ENCODE measurements at regions not wholly inside any gene's neighbourhood (a gene's known extent, or its start where the extent isn't known, plus 50 kb on each side); places are given as distances from the start of the nearest gene placed in this dataset.

DNA sequence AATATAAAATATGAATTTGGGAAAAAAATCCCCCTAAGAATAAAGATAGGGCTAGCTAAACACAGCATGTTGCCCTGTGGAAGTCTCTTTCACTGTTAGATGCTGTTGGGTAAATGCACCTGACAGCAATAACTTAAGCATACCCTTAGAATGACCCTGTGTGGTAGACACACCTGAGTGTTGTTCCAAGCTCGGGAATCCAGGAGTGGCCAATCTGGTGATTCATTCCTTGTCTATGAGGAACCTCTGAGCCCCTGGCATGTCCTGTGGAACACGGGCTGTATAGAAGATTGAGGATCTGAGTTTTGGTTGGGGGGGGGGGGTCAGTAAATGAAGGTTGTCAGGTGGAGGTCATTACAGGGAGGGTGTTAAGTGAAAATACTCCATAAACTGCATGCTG lies 730.0 kb upstream of the IGFBP3 start:
- H3K27ac ChIP-seq = no peak overlapping the region

DNA sequence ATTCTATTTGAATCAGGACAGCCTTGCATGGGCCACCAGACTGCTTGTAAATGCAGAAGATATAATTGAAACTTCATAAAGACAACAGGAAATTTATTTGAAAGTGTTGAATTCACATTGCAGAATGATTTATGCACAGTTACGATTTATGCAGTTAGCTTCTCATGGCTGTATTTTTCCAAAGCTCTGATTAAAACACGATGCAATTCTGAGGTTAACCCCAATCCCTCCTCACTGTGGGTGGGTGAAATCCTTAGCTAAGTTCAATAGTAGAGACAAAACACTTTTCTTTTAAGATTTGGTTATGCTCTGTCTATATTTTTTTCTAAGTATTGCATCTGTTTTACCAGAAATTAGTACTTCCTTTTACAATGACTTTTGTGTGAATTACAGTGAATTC lies 728.8 kb upstream of the IGFBP3 start:
- TF ChIP-seq POLR2AphosphoS5 (IDR thresholded peaks at IDR 0.05) (no peak), POLR2A (IDR thresholded peaks at IDR 0.05) (no peak)
- TF ChIP-seq, protein P1, sequence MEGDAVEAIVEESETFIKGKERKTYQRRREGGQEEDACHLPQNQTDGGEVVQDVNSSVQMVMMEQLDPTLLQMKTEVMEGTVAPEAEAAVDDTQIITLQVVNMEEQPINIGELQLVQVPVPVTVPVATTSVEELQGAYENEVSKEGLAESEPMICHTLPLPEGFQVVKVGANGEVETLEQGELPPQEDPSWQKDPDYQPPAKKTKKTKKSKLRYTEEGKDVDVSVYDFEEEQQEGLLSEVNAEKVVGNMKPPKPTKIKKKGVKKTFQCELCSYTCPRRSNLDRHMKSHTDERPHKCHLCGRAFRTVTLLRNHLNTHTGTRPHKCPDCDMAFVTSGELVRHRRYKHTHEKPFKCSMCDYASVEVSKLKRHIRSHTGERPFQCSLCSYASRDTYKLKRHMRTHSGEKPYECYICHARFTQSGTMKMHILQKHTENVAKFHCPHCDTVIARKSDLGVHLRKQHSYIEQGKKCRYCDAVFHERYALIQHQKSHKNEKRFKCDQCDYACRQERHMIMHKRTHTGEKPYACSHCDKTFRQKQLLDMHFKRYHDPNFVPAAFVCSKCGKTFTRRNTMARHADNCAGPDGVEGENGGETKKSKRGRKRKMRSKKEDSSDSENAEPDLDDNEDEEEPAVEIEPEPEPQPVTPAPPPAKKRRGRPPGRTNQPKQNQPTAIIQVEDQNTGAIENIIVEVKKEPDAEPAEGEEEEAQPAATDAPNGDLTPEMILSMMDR (IDR thresholded peaks at IDR 0.05) = no peak
- WGBS = 28% methylated on average over 2 of the region's 2 CpGs
- no peaks in the 10 kb centered on the region for H3K9me3 ChIP-seq

More for the DNA sequence above, 730.0 kb upstream of the IGFBP3 start:
- H3K27me3 ChIP-seq (replicated peaks; ENCODE audit: insufficient read depth) = no peaks in the 10 kb centered on the region
- 44% methylated on average over 2 of the region's 2 CpGs for WGBS
- intact Hi-C loops (cut with DNase I) = no loop called here
- no peak overlapping the region for H3K4me3 ChIP-seq
- H3K9me3 ChIP-seq = no peaks in the 10 kb centered on the region
- H3K36me3 ChIP-seq = no peaks in the 10 kb centered on the region
- no peaks in the 10 kb centered on the region for H3K4me1 ChIP-seq (replicated peaks)
- TF ChIP-seq POLR2AphosphoS5 (IDR thresholded peaks at IDR 0.05) (peak; percentile 53), POLR2A (IDR thresholded peaks at IDR 0.05) (no peak)
- TF ChIP-seq, protein P1 (IDR thresholded peaks at IDR 0.05) = no peak
- DNase-seq (ENCODE audit: low spot score) = peak; percentile 26

DNA sequence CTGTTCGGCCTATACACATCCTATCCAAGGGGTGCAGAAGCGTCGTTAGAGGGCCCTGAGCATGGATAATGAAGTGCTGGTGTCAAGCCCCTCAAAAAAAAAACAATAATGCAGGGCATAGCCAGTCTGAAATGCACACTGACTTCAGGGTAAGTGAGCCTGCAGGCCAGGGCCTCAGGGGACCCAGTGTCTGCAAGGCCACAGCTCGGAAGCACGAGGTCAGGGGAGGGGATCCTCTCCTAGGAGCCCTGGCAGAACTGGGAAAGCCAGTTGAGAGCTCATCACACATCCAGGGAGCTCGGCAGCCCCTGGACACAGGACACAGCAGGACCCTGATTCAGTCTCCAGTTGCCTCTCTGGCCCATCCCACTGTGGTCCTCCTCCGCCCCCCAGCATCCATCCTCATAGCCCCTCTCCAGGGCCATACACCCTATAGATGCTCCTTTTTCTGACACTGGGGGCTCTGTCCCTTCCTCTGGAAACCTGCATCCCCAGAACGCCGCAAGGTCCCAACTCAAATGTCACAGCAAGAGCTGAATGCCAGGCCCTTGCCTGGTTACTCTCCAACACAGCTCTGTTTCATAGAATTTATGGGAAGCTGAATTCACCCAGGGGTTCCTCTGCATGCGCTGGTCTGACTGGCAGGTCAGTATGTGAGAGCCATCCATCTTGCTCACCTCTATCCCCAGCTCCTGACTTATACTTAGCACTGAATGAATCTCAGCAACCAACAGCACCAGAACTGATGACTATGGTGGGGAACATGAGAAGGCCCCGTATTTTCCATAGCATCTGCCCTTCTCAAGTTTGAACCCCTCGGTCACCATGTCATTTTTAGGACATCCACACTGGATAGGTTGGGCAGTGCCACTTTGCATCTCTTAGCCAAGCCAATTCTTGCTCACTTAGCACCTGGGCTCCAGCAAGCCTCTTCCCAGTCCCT lies 717.0 kb upstream of the IGFBP3 start:
- Histone ChIP-seq H3K27me3 (replicated peaks; ENCODE audit: insufficient read depth) (no peaks in the 10 kb centered on the region), H3K27ac (no peak overlapping the region), H3K36me3 (no peaks in the 10 kb centered on the region), H3K4me1 (replicated peaks) (no peaks in the 10 kb centered on the region), H3K4me3 (no peak overlapping the region), H3K9me3 (no peaks in the 10 kb centered on the region)
- 82% methylated on average over 12 of the region's 12 CpGs for WGBS
- intact Hi-C loops (cut with DNase I) = no loop called here
- DNase-seq (ENCODE audit: low spot score) = no peak
- TF ChIP-seq, protein P1 (IDR thresholded peaks at IDR 0.05) = no peak

More for the DNA sequence above, 728.8 kb upstream of the IGFBP3 start:
- Histone ChIP-seq H3K4me1 (replicated peaks) (no peaks in the 10 kb centered on the region), H3K4me3 (no peak overlapping the region), H3K27ac (no peak overlapping the region), H3K36me3 (no peaks in the 10 kb centered on the region), H3K27me3 (replicated peaks; ENCODE audit: insufficient read depth) (no peaks in the 10 kb centered on the region)
- DNase-seq (ENCODE audit: low spot score) = no peak
- intact Hi-C loops (cut with DNase I) = no loop called here

DNA sequence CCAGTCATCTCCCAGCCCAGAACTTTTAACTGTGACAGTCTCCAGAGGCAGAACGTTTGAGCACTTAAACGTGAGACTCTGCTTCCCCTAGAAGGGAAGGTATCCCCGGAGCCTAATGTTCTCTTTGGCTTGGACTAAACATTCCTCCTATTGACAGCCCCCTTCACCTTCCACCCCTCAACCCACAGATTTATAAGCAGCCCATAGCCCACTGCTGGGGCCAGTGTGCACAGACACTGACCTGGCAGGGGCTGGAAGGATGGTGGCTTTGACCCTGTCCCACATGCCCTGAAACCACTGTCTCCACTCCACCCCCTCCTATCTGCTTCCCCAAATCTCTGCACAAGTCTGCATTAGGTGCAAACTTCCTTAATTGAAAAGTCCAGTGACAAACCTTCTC lies 715.0 kb upstream of the IGFBP3 start:
- intact Hi-C loops (cut with DNase I) = no loop called here
- no peaks in the 10 kb centered on the region for H3K9me3 ChIP-seq
- no peak for DNase-seq (ENCODE audit: low spot score)
- no peak overlapping the region for H3K27ac ChIP-seq
- no peaks in the 10 kb centered on the region for H3K4me1 ChIP-seq (replicated peaks)
- no peaks in the 10 kb centered on the region for H3K27me3 ChIP-seq (replicated peaks; ENCODE audit: insufficient read depth)
- H3K4me3 ChIP-seq = no peak overlapping the region
- TF ChIP-seq, protein P1 (IDR thresholded peaks at IDR 0.05) = no peak
- no peak for TF ChIP-seq POLR2A (IDR thresholded peaks at IDR 0.05)
- no peak for TF ChIP-seq POLR2AphosphoS5 (IDR thresholded peaks at IDR 0.05)
- 66% methylated on average over 3 of the region's 3 CpGs for WGBS
- H3K36me3 ChIP-seq = no peaks in the 10 kb centered on the region
